Loucy (cell line): ENCODE measurements at regions not wholly inside any gene's neighbourhood (a gene's known extent, or its start where the extent isn't known, plus 50 kb on each side); places are given as distances from the start of the nearest gene placed in this dataset.

Source experiments
- EZH2phosphoT487 ChIP-seq: fragments of 200-600 bp; IDR thresholded peaks from 2 replicates; pipeline ENCODE4 v1.6.1; 2018; ENCODE audit warnings: antibody characterized with exemption, mild to moderate bottlenecking, moderate library complexity, borderline replicate concordance
- TF ChIP-seq, protein P1 (sequence below): fragments of 200-600 bp; sonication (generic); conservative IDR thresholded peaks from 2 replicates; pipeline ENCODE4 v1.5.1; 2014; ENCODE audit warnings: mild to moderate bottlenecking, antibody characterized with exemption, low read length

DNA sequence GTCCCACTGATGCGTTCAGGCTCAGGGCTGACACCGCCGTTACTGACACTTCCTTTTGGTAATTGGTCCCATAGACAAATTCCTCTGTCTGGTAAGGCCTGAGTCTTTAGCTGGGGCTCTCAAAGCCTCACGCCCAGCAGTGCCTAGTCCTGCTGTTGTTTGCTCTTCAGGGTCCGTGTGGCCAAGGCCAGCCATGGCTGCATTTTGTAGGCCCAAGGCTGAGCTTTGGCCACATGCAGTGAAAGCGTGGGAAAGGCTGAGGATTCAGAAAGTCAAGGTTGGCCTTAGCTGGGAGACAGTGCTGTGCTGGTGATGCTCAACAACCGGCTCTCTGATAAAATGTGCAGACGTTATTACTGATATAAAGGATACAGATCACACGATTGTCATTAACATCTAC lies 63.5 kb upstream of the C1orf174 start:
- TF ChIP-seq, protein P1, sequence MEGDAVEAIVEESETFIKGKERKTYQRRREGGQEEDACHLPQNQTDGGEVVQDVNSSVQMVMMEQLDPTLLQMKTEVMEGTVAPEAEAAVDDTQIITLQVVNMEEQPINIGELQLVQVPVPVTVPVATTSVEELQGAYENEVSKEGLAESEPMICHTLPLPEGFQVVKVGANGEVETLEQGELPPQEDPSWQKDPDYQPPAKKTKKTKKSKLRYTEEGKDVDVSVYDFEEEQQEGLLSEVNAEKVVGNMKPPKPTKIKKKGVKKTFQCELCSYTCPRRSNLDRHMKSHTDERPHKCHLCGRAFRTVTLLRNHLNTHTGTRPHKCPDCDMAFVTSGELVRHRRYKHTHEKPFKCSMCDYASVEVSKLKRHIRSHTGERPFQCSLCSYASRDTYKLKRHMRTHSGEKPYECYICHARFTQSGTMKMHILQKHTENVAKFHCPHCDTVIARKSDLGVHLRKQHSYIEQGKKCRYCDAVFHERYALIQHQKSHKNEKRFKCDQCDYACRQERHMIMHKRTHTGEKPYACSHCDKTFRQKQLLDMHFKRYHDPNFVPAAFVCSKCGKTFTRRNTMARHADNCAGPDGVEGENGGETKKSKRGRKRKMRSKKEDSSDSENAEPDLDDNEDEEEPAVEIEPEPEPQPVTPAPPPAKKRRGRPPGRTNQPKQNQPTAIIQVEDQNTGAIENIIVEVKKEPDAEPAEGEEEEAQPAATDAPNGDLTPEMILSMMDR: no peak
- TF ChIP-seq EZH2phosphoT487: no peak
